ENCODE measurements at regions not wholly inside any gene's neighbourhood (a gene's known extent, or its start where the extent isn't known, plus 50 kb on each side); places are given as distances from the start of the nearest gene placed in this dataset.

GRCh38 chr3:124144035-124144814 lies 152.3 kb upstream of the ROPN1 start:
- no peak for DNase-seq (ENCODE audit: low read depth, low spot score)
- TF ChIP-seq CTCF (IDR thresholded peaks at IDR 0.05) (no peak), SIN3A (IDR thresholded peaks at IDR 0.05; ENCODE audit: borderline replicate concordance, insufficient read depth, low read depth, low read length) (no peak), TCF7L2 (IDR thresholded peaks at IDR 0.05; ENCODE audit: low read depth, low read length) (no peak), REST (IDR thresholded peaks at IDR 0.05; ENCODE audit: insufficient read depth in 1 of 2, low read depth in 2 of 2, low read length in 1 of 2) (no peak), POLR2AphosphoS5 (IDR thresholded peaks at IDR 0.05; ENCODE audit: low read depth, low read length) (no peak)
- ChIA-PET POLR2A (no interaction called here), CTCF (no interaction called here)
- no peak for ATAC-seq
- H3K27ac ChIP-seq (ENCODE audit: low read length): no peak overlapping the region
- no peaks in the 10 kb centered on the region for H3K9me3 ChIP-seq (ENCODE audit: control insufficient read depth, insufficient read depth, low read depth, low read length)
- in situ Hi-C loops (cut with HindIII; ENCODE audit: low pct_unique_long_range_greater_than_20kb, low sequenced_read_pairs): loop anchor here (5.0 kb wide), 1 partner anchor 37 kb away; no protein-coding TSS in a partner anchor
- intact Hi-C loops (cut with micrococcal nuclease; ENCODE audit: unreplicated experiment): no loop called here
- H3K4me3 ChIP-seq (ENCODE audit: low read depth in 2 of 2, low read length in 2 of 2): no peak overlapping the region
- H3K36me3 ChIP-seq (ENCODE audit: control insufficient read depth, insufficient read depth, low read length): no peaks in the 10 kb centered on the region
- BruUV-seq (replicated peaks): no TSS peak
- H3K27me3 ChIP-seq (ENCODE audit: control insufficient read depth, insufficient read depth, low read length): peaks cover 38% of the 10 kb centered on the region
- no peaks in the 10 kb centered on the region for H3K4me1 ChIP-seq (ENCODE audit: control insufficient read depth, insufficient read depth, low read length)

- Histone ChIP-seq H3K27ac (ENCODE audit: low read length) (no peak overlapping the region), H3K4me3 (ENCODE audit: low read depth in 2 of 2, low read length in 2 of 2) (no peak overlapping the region), H3K36me3 (ENCODE audit: control insufficient read depth, insufficient read depth, low read length) (no peaks in the 10 kb centered on the region), H3K9me3 (ENCODE audit: control insufficient read depth, insufficient read depth, low read depth, low read length) (no peaks in the 10 kb centered on the region), H3K27me3 (ENCODE audit: control insufficient read depth, insufficient read depth, low read length) (peaks cover 37% of the 10 kb centered on the region), H3K4me1 (ENCODE audit: control insufficient read depth, insufficient read depth, low read length) (no peaks in the 10 kb centered on the region)
- in situ Hi-C loops (cut with HindIII; ENCODE audit: low pct_unique_long_range_greater_than_20kb, low sequenced_read_pairs) (no loop called here), intact Hi-C loops (cut with micrococcal nuclease; ENCODE audit: unreplicated experiment) (no loop called here)
- BruUV-seq (replicated peaks): no TSS peak
- no peak for DNase-seq (ENCODE audit: low read depth, low spot score)
- CTCF ChIA-PET: no interaction called here
- ATAC-seq: no peak
- TF ChIP-seq TCF7L2 (IDR thresholded peaks at IDR 0.05; ENCODE audit: low read depth, low read length) (no peak), SIN3A (IDR thresholded peaks at IDR 0.05; ENCODE audit: borderline replicate concordance, insufficient read depth, low read depth, low read length) (no peak), POLR2AphosphoS5 (IDR thresholded peaks at IDR 0.05; ENCODE audit: low read depth, low read length) (no peak), CTCF (IDR thresholded peaks at IDR 0.05) (no peak), REST (IDR thresholded peaks at IDR 0.05; ENCODE audit: insufficient read depth in 1 of 2, low read depth in 2 of 2, low read length in 1 of 2) (no peak)
- POLR2A ChIA-PET: no interaction called here
These were observed 155.5 kb upstream of the ROPN1 start for GRCh38 chr3:124147429-124147828.
